OCI-LY7 (cell line): ENCODE measurements at regions not wholly inside any gene's neighbourhood (a gene's known extent, or its start where the extent isn't known, plus 50 kb on each side); places are given as distances from the start of the nearest gene placed in this dataset.

Experiments
- BruUV-seq: library from RNA; stranded (reverse); fragments of 400-500 nt; replicated peaks from 2 replicates; lab custom pipeline; 2021; lab: Mats Ljungman, UMichigan
- CTCF ChIA-PET: fragments of 300-600 bp; sonication (Branson Sonifier 250); formaldehyde crosslinking; loops from one replicate; lab custom pipeline; 2022; ENCODE audit warnings: antibody characterized with exemption; ENCODE audit not compliant: unreplicated experiment; lab: Charles Lee
- POLR2A ChIA-PET: fragments of 300-600 bp; sonication (Branson Sonifier 250); formaldehyde crosslinking; loops from one replicate; lab custom pipeline; 2022; ENCODE audit warnings: antibody characterized with exemption; lab: Charles Lee
- DNase-seq: peaks from one replicate; pipeline ENCODE4 v3.0.0-alpha.2; 2015; ENCODE audit warnings: low spot score
- H2AFZ ChIP-seq: fragments of 200-600 bp; sonication (generic), shearing (Covaris generic); 2 replicates; pipeline ENCODE4 v1.6.1; 2014; ENCODE audit warnings: mild to moderate bottlenecking, antibody characterized with exemption, low read length, moderate library complexity
- H3K27ac ChIP-seq: fragments of 200-600 bp; sonication (generic); 2 replicates; pipeline ENCODE4 v1.5.1; 2014; ENCODE audit warnings: mixed run types, low read depth, mild to moderate bottlenecking, moderate library complexity, low read length, inconsistent platforms; ENCODE audit not compliant: poor library complexity, severe bottlenecking
- H3K36me3 ChIP-seq: fragments of 200-600 bp; sonication (generic); 2 replicates; pipeline ENCODE4 v1.6.1; 2014; ENCODE audit warnings: mild to moderate bottlenecking, antibody characterized with exemption, low read length, moderate library complexity, mixed read lengths; ENCODE audit not compliant: insufficient read depth
- H3K4me1 ChIP-seq: fragments of 200-600 bp; sonication (generic); 2 replicates; pipeline ENCODE4 v1.5.1; 2014; ENCODE audit warnings: mild to moderate bottlenecking, low read length; ENCODE audit not compliant: insufficient read depth, poor library complexity, severe bottlenecking
- H3K4me2 ChIP-seq: fragments of 200-600 bp; sonication (generic); 2 replicates; pipeline ENCODE4 v1.6.1; 2014; ENCODE audit warnings: mild to moderate bottlenecking, low read length
- H3K4me3 ChIP-seq: fragments of 200-600 bp; sonication (generic); 2 replicates; pipeline ENCODE4 v1.5.1; 2014; ENCODE audit warnings: mild to moderate bottlenecking, low read depth, low read length; ENCODE audit not compliant: poor library complexity, severe bottlenecking
- H3K79me2 ChIP-seq: fragments of 200-600 bp; sonication (generic); 2 replicates; pipeline ENCODE4 v1.6.1; 2016; ENCODE audit warnings: low read depth, mild to moderate bottlenecking, low read length, moderate library complexity, mixed read lengths; ENCODE audit not compliant: insufficient read depth
- H3K9me2 ChIP-seq: fragments of 200-600 bp; sonication (generic); 2 replicates; pipeline ENCODE4 v1.6.1; 2016; ENCODE audit warnings: mild to moderate bottlenecking, low read length, mixed read lengths; ENCODE audit not compliant: insufficient read depth
- H3K9me3 ChIP-seq: fragments of 200-600 bp; sonication (generic); 2 replicates; pipeline ENCODE4 v1.6.1; 2014; ENCODE audit warnings: mild to moderate bottlenecking, mixed run types, low read length, mixed read lengths
- H4K20me1 ChIP-seq: fragments of 200-600 bp; sonication (generic); 2 replicates; pipeline ENCODE4 v1.6.1; 2014; ENCODE audit warnings: mild to moderate bottlenecking, antibody characterized with exemption, low read length, moderate library complexity, mixed read lengths; ENCODE audit not compliant: insufficient read depth
- CTCF ChIP-seq: fragments of 200-600 bp; sonication (generic); conservative IDR thresholded peaks from 2 replicates; pipeline ENCODE4 v1.5.1; 2014; ENCODE audit warnings: mild to moderate bottlenecking, antibody characterized with exemption, low read length, moderate library complexity, mixed read lengths
- EZH2phosphoT487 ChIP-seq: fragments of 200-600 bp; sonication (generic); IDR thresholded peaks from 2 replicates; pipeline ENCODE4 v1.6.1; 2018; ENCODE audit warnings: low read depth, borderline replicate concordance, mild to moderate bottlenecking, mixed run types, antibody characterized with exemption, low read length, moderate library complexity, mixed read lengths
- intact Hi-C: fragments of 100-400 bp; cut with micrococcal nuclease; formaldehyde crosslinking; loops from one replicate; pipeline ENCODE4 v1.10.0; 2022; ENCODE audit not compliant: unreplicated experiment

GRCh38 chr3:193754719-193755118 lies 161.7 kb downstream of the OPA1 start:
- Histone ChIP-seq H3K9me3 (peaks cover 25% of the 10 kb centered on the region), H3K4me2 (no peak overlapping the region), H2AFZ (no peak overlapping the region), H3K9me2 (no peaks in the 10 kb centered on the region), H3K79me2 (no peaks in the 10 kb centered on the region), H3K36me3 (no peaks in the 10 kb centered on the region), H3K4me3 (no peak overlapping the region), H3K4me1 (no peaks in the 10 kb centered on the region), H3K27ac (no peak overlapping the region), H4K20me1 (no peaks in the 10 kb centered on the region)
- CTCF ChIA-PET: no interaction called here
- no peak for DNase-seq
- intact Hi-C loops: no loop called here
- no TSS peak for BruUV-seq
- no peak for TF ChIP-seq CTCF
- TF ChIP-seq EZH2phosphoT487: no peak
- POLR2A ChIA-PET: no interaction called here

GRCh38 chr3:193756536-193756935 lies 163.5 kb downstream of the OPA1 start:
- Histone ChIP-seq H3K4me2 (no peak overlapping the region), H3K9me3 (peaks cover 25% of the 10 kb centered on the region), H3K36me3 (no peaks in the 10 kb centered on the region), H3K9me2 (no peaks in the 10 kb centered on the region), H4K20me1 (no peaks in the 10 kb centered on the region), H3K27ac (no peak overlapping the region), H3K79me2 (no peaks in the 10 kb centered on the region), H2AFZ (no peak overlapping the region), H3K4me3 (no peak overlapping the region), H3K4me1 (no peaks in the 10 kb centered on the region)
- no TSS peak for BruUV-seq
- intact Hi-C loops: no loop called here
- DNase-seq: no peak
- ChIA-PET CTCF (no interaction called here), POLR2A (interaction anchor here (0.6 to 1.0 kb wide), 4 partner anchors 11 to 55 kb away, joined by 3 read pairs; no protein-coding TSS in a partner anchor)
- TF ChIP-seq EZH2phosphoT487: no peak
- no peak for TF ChIP-seq CTCF

GRCh38 chr3:193757457-193757856 lies 164.4 kb downstream of the OPA1 start:
- peaks cover 25% of the 10 kb centered on the region for H3K9me3 ChIP-seq
- no peaks in the 10 kb centered on the region for H3K79me2 ChIP-seq
- no TSS peak for BruUV-seq
- H3K36me3 ChIP-seq: no peaks in the 10 kb centered on the region
- intact Hi-C loops: no loop called here
- H3K4me1 ChIP-seq: no peaks in the 10 kb centered on the region
- H3K4me2 ChIP-seq: no peak overlapping the region
- CTCF ChIA-PET: no interaction called here
- no peak overlapping the region for H3K4me3 ChIP-seq
- DNase-seq: no peak
- no peak overlapping the region for H3K27ac ChIP-seq
- TF ChIP-seq EZH2phosphoT487 (no peak), CTCF (no peak)
- POLR2A ChIA-PET: interaction anchor here (0.6 to 0.8 kb wide), 2 partner anchors 10 to 56 kb away, joined by 3 read pairs; no protein-coding TSS in a partner anchor
- H2AFZ ChIP-seq: no peak overlapping the region
- no peaks in the 10 kb centered on the region for H3K9me2 ChIP-seq
- no peaks in the 10 kb centered on the region for H4K20me1 ChIP-seq
